ENCODE measurements at regions not wholly inside any gene's neighbourhood (a gene's known extent, or its start where the extent isn't known, plus 50 kb on each side); places are given as distances from the start of the nearest gene placed in this dataset.

GRCh38 chr6:98669371-98669770 lies 165.0 kb upstream of the POU3F2 start:
- Histone ChIP-seq H3K36me3 (no peaks in the 10 kb centered on the region), H3K4me3 (ENCODE audit: low read depth, low read length) (no peak overlapping the region), H3K9me3 (no peaks in the 10 kb centered on the region), H3K27me3 (no peaks in the 10 kb centered on the region), H3K4me1 (no peaks in the 10 kb centered on the region)
- no peak for DNase-seq
- TF ChIP-seq CTCF (IDR thresholded peaks at IDR 0.05; ENCODE audit: low read depth, low read length) = no peak

GRCh38 chr6:98670045-98670746 lies 164.2 kb upstream of the POU3F2 start:
- no peaks in the 10 kb centered on the region for H3K36me3 ChIP-seq
- H3K4me3 ChIP-seq (ENCODE audit: low read depth, low read length) = no peak overlapping the region
- no peaks in the 10 kb centered on the region for H3K4me1 ChIP-seq
- no peaks in the 10 kb centered on the region for H3K9me3 ChIP-seq
- no peak for TF ChIP-seq CTCF (IDR thresholded peaks at IDR 0.05; ENCODE audit: low read depth, low read length)
- no peaks in the 10 kb centered on the region; the same call in 1 of the 2 replicates for H3K27me3 ChIP-seq
- DNase-seq = no peak

GRCh38 chr6:98672681-98673475 lies 161.5 kb upstream of the POU3F2 start:
- H3K9me3 ChIP-seq = no peaks in the 10 kb centered on the region
- no peak overlapping the region for H3K4me3 ChIP-seq (ENCODE audit: low read depth, low read length)
- H3K27me3 ChIP-seq = no peaks in the 10 kb centered on the region; the same call in 1 of the 2 replicates
- no peak for TF ChIP-seq CTCF (IDR thresholded peaks at IDR 0.05; ENCODE audit: low read depth, low read length)
- no peaks in the 10 kb centered on the region for H3K36me3 ChIP-seq
- DNase-seq = no peak
- H3K4me1 ChIP-seq = no peaks in the 10 kb centered on the region

GRCh38 chr6:98678481-98678880 lies 155.9 kb upstream of the POU3F2 start:
- no peaks in the 10 kb centered on the region; the same call in 1 of the 2 replicates for H3K27me3 ChIP-seq
- H3K4me3 ChIP-seq (ENCODE audit: low read depth, low read length) = no peak overlapping the region
- no peaks in the 10 kb centered on the region for H3K9me3 ChIP-seq
- DNase-seq = no peak
- TF ChIP-seq CTCF (IDR thresholded peaks at IDR 0.05; ENCODE audit: low read depth, low read length) = no peak
- H3K4me1 ChIP-seq = no peaks in the 10 kb centered on the region
- no peaks in the 10 kb centered on the region for H3K36me3 ChIP-seq

- H3K36me3 ChIP-seq = no peaks in the 10 kb centered on the region
- H3K27me3 ChIP-seq = no peaks in the 10 kb centered on the region
- TF ChIP-seq CTCF (IDR thresholded peaks at IDR 0.05; ENCODE audit: low read depth, low read length) = no peak
- no peak overlapping the region for H3K4me3 ChIP-seq (ENCODE audit: low read depth, low read length)
- no peaks in the 10 kb centered on the region for H3K9me3 ChIP-seq
- no peaks in the 10 kb centered on the region for H3K4me1 ChIP-seq
- no peak for DNase-seq
These were observed 148.3 kb upstream of the POU3F2 start for GRCh38 chr6:98686008-98686601.
